GM19240 (cell line): ENCODE measurements at regions not wholly inside any gene's neighbourhood (a gene's known extent, or its start where the extent isn't known, plus 50 kb on each side); places are given as distances from the start of the nearest gene placed in this dataset.
"Not testable (repeated sequence)": the region's sequence is repeated elsewhere in the genome, so short reads cannot be mapped to it uniquely, and the experiment has no call there.

Source experiments
- DNase-seq: peaks from one replicate; pipeline ENCODE4 v3.0.0; 2011; ENCODE audit warnings: low spot score; ENCODE audit not compliant: insufficient read length

DNA sequence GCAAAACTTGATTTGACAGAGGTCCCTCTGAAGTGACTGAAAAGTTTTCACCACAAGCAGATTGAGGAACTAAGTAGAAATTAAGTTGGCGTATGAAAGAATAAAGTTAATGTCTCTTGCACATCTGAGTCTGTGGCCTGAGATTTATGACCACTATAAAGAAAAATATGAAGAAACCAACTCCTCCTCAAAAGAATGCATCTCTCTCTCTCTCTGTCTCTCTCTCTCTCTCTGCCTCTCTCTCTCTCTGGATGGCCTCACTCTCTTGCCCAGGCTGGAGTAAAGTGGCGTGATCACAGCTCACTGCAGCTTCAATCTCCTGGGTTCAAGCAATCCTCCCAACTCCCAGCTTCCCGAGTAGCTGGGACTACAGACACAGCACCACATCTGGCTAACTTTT, 55.2 kb downstream of the RPL22L1 start:
- DNase-seq, result no peak

DNA sequence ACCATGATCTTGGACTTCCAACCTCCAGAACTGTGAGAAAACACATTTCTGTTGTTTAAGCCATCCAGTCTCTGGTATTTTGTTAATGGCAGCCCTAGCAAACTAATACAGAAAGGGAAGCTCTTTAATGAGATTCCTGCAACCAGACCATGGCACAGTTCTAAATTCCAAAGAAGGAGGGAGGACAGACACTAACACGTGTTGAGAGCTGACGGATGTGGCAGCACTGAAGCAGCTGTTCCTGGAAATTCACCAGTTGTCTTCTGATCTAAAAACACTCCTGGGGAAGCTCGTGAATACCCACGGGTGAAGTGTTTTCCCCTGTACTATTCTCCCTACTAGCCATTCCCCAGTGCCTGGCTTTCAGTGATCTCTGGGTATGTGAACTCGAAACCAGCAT, 56.7 kb downstream of the RPL22L1 start:
- no peak for DNase-seq

DNA sequence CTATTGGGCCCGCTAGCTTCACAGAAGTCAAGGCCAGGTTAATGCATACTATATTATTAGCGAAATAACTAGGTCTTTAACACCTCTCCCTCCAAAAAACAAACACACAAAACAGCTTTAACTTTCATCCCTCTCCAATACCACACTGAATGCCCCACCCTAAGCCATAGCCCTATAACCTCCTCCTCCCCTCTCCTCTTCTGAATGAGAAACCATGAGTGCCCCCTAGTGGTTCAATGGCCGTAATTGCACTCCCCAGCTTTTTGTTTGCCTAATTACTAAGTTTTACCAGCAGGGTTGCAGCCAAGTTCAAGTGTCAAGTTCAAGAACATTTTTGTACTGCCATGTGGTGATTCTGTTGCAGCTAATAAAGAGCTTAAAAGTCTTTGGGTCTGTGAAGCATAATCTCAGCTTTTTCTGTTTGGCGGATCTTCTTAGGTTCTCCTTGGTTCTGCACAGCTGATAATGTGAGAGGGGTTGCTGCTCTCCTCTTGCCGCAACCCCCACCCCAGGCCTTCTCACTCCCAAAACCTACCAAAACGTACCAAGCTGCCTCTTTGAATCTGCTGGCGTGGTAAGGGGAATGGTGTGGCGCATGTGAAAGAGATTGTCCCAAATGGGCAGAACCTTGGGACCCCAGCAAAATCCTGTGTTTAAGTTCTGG, 57.9 kb downstream of the RPL22L1 start:
- peak; percentile 74 for DNase-seq

DNA sequence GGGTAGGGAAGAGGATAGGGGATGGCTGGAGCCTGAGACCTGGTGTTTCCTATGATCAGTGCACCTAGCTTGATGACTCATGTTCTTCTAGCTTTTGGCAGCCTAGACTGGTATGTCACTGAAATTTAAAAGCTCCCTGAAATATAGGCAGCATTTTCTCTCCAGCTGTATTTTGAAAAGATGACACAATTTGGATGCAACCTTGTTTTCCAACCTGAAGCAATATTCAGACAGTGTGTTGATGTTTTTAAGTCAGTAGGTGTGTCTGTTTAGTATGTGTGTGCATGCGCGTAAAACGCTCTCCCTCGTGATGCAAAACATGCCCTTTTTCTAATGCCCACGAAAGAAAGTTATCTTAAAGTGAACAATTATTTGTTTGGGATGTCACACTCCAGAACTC, 58.5 kb downstream of the RPL22L1 start:
- no peak for DNase-seq

DNA sequence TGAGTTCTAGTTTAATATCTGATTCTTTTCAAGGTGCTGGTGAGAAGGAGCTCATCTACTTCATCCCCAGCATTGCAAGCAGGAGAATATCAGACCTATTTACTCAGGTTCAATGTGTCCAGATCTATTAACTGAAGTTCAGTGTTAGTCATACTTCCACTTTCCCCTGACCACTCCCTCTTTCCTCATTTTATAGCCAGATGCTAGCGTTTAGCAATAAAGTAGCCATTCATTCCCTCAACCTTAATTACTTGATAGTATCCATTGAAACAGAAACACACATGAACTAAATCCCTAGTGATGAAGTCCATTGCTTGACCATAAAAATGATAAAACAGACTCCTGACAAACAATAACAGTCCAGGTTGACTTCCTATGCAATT, 60.0 kb downstream of the RPL22L1 start:
- DNase-seq, result no peak

DNA sequence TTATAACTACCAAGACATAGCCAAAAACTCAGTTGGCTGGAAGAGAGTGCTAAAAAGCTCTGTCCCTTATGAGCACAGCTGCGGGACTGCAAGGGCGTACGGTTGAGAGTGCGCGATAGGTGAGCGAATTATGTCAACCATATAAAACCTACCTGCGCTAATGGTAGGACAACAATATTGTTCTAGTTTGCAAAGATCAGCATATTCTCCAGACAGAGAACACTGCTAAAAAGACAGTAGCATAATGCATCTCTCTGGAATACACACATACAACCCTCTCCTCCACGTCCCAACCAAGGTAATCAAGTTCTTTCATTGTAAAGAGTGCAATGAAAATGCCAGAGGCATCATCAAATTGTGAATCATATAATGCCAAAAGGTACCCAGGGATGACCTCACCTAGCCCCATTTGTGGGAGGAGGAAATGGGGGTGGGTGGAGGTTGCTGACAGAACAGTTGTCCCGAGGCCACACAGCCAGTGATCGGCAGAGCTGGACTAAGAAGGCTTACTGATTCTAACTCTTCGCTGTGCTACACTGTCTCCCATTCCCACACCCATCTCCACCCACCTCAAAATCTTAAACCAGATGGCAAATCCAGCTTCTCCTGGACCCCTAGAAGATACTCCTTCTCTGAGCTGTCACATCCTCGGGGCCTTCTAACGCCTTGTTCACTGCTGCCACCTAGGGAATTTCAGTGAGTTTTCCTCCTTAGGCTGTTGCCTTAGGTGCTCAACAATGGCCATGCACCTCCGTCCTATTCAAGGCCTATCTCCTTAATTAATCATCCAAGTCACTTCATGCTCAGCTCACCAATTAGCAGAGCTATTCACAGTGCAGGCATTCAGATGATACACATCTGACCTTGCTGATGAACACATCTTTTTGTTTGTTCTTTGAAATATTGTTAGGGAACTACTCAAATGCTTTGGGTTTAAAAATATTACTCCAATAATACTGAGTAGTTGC, 60.7 kb downstream of the RPL22L1 start:
- DNase-seq, result no peak

DNA sequence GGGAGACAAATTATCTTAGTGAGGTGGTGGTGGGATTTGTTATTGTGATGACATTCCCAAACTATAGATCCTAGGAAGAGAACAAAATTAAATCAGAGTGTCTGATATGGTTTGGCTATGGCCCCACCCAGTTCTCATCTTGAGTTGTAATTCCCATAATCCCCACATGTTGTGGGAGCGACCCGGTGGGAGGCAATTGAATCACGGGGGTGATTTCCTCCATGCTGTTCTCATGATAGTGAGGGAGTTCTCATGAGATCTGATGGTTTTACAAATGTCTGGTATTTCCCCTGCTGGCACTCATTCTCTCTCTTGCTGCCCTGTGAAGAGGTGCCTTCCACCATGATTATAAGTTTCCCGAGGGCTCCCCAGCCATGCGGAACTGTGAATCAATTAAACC, 62.0 kb downstream of the RPL22L1 start:
- no peak for DNase-seq

DNA sequence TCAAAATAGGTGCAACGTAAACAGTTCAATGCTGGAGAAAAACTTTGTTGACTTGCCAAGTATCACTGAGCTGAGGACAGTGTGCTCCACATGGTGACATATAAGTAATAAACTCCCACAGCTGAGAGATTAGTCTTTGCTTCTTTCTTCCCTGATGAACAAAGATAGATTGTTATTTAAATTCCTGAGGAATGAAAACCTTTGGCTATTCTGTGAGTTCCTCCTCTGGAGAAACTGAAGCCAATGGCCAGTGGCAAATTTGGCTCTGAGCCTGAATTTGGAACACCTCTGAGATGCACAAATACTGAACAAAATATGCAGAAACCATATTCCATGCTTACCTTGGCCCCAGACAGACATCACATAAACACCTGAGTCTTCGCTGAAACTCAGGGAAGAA, 63.3 kb downstream of the RPL22L1 start:
- no peak for DNase-seq

DNA sequence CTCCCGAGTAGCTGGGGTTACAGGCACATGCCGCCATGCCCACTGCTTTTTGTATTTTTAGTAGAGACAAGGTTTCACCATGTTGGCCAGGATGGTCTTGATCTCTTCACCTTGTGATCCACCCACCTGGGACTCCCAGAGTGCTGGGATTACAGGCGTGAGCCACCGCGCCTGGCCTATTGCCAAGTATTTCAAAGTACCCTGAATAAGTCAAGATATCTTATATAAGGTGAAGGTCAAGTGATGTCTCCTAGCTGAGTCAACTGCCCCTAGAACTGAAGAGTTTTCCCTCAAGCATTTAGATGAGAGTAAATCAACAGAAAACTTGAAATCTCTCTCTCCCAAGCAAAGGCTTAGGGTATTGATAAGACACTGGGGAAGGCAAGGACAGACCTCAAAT, 63.9 kb downstream of the RPL22L1 start:
- DNase-seq, result no peak

DNA sequence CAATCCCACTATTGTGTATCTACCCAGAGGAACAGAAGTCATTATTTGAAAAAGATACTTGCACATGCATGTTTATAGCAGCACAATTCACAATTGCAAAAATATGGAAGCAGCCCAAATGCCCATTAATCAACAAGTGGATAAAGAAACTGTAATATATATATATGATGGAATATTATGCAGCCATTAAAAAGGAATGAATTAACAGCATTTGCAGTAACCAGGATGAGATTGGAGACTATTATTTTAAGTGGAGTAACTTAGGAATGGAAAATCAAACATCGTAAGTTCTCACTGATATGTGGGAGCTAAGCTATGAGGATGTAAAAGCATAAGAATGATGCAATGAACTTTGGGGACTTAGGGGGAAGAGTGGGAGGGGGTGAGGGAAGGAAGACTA, 64.7 kb downstream of the RPL22L1 start:
- DNase-seq, result not testable (repeated sequence)

DNA sequence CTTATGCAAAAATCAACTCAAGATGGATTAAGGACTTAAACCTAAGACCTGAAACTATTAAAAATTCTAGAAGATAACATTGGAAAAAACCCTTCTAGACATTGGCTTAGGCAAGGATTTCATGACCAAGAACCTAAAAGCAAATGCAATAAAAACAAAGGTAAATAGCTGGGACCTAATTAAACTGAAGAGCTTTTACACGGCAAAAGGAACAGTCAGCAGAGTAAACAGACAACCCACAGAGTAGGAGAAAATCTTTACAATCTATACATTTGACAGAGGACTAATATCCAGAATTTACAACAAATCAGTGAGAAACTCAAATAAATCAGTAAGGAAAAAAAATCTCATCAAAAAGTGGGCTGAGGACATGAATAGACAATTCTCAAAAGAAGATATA, 65.4 kb downstream of the RPL22L1 start:
- not testable (repeated sequence) for DNase-seq

DNA sequence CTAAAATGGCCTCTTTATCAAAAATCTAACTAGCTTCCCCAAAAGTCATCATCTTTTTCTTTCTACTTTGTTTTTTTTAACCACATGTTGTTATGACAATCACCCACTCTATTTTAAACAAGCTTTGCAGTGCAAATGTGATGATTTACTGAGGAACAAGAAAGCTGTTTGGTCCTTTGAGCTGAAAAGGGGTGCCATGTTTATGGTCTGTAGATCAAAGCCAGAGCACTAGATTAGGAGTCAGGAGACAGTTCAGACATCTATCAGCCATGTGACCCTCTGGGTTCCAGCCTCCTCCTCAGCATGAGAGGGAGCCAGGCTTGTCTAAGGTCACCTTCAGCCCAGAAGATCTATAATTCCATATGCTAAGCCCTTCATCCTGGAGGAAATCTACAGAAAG, 65.9 kb downstream of the RPL22L1 start:
- no peak for DNase-seq

DNA sequence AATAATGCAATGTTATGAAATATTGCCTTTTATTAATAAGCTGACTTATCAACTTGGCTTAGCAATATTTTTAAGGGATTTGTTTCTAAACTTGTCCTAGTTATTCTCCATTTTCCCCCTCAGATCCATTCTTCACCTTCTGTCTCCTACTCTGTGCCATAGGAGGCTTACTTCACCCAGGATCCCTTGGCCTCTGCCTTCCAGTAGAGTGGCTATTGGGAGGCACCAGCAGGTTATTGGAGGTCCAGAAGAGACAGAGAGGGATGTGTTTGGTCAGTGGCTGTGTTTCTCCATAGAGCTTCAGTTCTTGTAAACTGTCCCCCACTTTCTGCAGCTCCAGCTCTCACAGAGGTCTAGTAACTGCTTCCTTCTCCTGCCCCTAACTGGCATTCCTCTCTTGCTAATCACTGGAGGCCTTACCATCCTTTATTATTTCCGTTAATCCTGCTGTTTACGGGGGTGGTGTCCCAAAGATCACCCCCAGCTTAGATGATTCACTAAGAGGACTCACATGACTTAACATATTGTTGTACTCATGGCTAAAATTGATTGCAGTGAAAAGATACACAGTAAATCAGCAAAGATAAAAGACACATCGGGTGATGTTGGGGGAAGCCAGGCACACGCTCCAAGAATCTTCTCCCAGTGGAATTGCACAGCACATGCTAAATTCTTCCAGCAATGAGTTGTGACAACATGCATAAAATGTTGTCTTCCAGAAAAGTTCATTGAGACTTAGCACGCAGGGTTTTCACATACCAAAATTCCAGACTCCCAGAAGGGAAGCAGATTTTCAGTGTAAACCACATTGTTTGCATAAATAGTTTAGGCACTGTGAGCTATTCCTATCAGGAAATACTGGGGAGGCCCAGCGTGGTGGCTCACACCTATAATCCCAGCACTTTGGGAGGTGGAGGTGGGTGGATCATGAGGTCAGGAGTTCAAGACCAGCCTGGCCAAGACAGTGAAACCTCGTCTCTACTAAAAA, 67.5 kb downstream of the RPL22L1 start:
- no peak for DNase-seq

DNA sequence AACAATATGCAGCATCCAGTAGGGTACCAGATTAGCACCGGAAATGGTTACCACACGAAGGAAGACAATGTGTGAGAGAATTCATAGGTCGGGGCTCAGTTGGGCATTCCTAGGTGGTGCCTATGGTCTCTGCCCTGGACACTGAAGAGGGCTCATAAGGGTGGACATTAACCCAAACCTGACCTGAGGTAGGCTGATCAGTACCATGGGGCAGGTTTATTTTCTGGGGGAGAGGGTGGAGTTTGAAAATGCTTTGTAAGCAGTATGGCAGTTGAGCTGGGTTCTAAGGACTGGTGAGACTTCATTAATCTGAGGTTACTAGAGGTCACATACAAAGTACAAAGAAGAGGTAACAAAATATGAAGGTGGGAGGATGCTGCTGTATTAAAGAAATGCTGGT, 68.4 kb downstream of the RPL22L1 start:
- no peak for DNase-seq

DNA sequence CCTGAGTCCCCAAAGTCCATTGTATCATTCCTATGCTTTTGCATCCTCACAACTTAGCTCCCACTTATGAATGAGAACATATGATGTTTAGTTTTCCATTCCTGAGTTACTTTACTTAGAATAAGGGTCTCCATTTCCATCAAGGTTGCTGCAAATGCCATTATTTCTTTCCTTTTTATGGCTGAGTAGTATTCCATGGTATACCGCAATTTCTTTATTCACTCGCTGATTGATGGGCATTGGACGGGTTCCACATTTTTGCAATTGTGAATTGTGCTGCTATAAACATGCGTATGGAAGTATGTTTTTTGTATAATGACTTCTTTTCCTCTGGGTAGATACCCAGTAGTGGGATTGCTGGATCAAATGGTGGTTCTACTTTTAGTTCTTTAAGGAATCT, 69.7 kb downstream of the RPL22L1 start:
- DNase-seq, result not testable (repeated sequence)

DNA sequence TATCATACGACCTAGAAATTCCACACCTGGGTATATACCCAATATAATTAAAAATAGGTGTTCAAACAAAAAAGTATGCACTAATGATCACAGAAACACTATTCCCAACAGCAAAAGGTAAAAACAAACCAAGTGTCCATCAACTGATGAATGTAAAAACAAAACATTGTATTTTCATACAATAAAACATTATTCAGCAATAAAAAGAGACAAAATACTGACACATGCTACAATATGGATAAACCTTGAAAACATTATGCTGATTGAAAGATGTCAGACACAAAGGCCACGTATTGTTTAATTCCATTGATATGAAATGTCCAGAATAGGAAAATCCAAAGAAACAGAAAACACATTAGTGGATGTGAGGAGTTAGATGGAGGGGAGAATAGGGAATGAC, 71.0 kb downstream of the RPL22L1 start:
- DNase-seq, result no peak

DNA sequence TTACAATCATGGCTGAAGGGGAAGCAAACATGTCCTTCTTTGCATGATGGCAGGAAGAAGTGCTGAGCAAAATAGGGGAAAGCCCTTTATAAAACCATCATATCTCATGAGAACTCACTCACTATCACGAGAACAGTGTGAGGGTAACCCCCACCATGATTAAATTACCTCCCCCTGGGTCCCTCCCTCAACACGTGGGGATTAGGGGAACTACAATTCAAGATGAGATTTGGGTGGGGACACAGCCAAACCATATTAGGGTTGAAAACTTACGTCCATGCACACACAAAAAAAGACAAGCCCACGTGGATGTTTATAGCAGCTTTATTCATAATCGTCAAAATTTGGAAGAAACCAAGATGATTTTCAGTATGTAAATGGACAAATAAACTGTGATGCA, 72.3 kb downstream of the RPL22L1 start:
- DNase-seq, result no peak

DNA sequence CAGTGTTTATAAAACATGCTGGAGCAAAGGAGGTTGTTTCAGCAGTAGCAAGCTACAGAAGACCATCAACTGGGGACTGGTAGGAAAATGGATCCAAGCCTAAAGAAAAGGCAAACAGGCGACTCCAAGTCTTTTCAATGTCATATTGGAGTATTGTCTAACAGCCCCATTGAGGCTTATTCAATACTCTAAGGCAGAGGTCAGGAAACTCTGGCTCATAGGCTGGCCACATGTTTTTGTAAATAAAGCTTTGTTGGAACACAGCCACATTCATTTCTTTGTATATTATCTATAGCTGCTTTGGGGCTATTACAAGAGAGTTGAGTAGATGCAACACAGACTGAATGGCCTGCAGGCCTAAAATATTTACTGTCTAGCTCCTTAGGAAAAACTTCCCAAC, 77.5 kb downstream of the RPL22L1 start:
- DNase-seq, result no peak

DNA sequence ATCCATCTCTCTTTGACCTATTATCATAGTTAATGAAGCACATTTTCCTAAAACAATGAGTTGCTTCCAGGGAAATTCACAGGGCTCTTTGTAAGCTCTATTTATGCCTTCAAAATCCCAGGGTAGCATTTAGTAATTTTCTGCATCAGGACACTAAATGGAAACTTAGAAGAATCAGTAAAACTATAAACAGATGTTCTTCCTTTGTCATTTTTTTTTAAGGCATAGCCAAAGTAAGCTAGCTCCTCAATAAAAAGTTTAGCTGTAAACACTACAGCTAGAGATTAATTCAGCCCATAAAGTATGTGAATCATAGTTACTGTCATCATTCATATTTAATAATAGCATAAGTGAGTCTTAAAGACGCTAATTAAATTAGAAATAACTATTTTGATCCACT, 79.3 kb downstream of the RPL22L1 start:
- DNase-seq, result no peak

DNA sequence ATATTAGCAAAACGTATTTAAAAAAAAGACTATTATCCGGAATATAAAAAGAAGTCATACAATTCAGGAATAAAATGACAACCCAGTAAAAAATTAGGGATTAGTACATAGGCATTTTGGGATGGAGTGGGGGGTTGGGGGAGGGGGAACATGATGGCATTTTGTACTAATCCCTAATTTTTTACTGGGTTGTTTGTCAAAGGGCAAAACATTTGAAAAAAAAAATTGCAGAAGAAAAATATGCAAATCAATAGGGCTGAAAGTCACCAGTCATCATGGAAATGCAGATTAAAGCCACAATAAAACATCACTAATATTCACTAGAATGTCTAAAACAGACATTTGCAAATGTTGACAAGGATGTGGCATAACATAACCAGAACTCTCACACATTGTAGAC, 82.5 kb downstream of the RPL22L1 start:
- no peak for DNase-seq

DNA sequence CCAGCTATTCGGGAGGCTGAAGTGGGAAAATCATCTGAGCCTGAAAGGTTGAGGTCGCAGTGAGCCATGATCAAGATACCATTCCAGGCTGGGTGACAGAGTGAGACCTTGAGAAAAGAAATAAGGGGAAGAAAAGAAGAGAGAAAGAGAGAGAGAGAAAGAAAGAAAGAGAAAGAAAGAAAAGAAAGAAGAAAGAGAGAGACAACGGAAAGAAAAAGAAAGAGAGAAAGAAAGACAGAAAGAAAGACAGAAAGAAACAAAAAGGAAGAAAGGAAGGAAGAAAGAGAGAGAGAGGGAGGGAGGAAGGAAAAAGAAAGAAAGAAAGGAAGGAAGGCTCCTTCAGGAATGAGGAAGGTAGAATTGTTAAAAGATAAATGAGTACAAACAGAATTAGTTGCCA, 84.5 kb downstream of the RPL22L1 start:
- DNase-seq, result no peak

DNA sequence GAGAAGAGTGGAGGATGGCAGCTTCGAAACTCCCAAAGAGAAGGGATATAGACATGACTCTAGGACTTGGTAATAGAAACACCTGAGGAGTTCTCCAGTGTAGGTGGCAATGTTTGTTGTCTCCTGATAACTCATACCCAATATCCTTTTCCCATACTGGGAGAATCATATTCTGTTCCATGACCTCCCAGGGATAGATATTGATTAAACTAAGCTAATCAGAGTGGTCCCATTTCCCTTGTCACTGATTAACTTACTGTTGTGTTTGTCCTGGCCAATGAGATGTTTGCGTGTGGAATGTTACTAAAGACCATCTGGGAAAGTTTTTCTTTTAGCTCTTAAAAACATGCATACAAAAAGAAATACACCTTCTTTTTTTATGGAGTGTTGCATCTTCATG, 85.6 kb downstream of the RPL22L1 start:
- no peak for DNase-seq
